Testis (tissue), 2 donors: ENCODE measurements at regions not wholly inside any gene's neighbourhood (a gene's known extent, or its start where the extent isn't known, plus 50 kb on each side); places are given as distances from the start of the nearest gene placed in this dataset.

Experiments used
- CTCF ChIP-seq, 3 experiments: fragments of 450-650 bp in 2 of 3; fragments of 200-600 bp in 1 of 3; sonication (generic) in 1 of 3; IDR thresholded peaks; one replicate each; pipeline ENCODE4 v1.5.1; 2016 to 2019; ENCODE audit warnings: antibody characterized with exemption in 3 of 3, mild to moderate bottlenecking in 2 of 3, moderate library complexity in 1 of 3
- POLR2A ChIP-seq: fragments of 450-650 bp; IDR thresholded peaks from one replicate; pipeline ENCODE4 v1.6.1; 2017; ENCODE audit warnings: antibody characterized with exemption, mild to moderate bottlenecking, moderate library complexity

GRCh38 chr3:161818106-161818505 is 321.5 kb downstream of the OTOL1 start:
- TF ChIP-seq POLR2A (no peak), CTCF (IDR thresholded peaks at IDR 0.05) (no peak)
